ENCODE measurements at regions not wholly inside any gene's neighbourhood (a gene's known extent, or its start where the extent isn't known, plus 50 kb on each side); places are given as distances from the start of the nearest gene placed in this dataset.

GRCh38 chr12:124648710-124649384, 81.4 kb upstream of the NCOR2 start:
- TF ChIP-seq FOXP2 (optimal IDR thresholded peaks at IDR 0.05; ENCODE audit: borderline replicate concordance, extremely low read depth, extremely low read length, insufficient read depth) (no peak), TAF1 (IDR thresholded peaks at IDR 0.05; ENCODE audit: borderline replicate concordance, insufficient read depth, low read length) (no peak), SIN3A (IDR thresholded peaks at IDR 0.05; ENCODE audit: borderline replicate concordance, insufficient read depth, low read length) (no peak), POLR2AphosphoS5 (IDR thresholded peaks at IDR 0.05; ENCODE audit: low read depth, low read length) (no peak)

GRCh38 chr12:124647316-124647715, 79.9 kb upstream of the NCOR2 start:
- TF ChIP-seq TAF1 (IDR thresholded peaks at IDR 0.05; ENCODE audit: borderline replicate concordance, insufficient read depth, low read length) (no peak), FOXP2 (optimal IDR thresholded peaks at IDR 0.05; ENCODE audit: borderline replicate concordance, extremely low read depth, extremely low read length, insufficient read depth) (no peak), POLR2AphosphoS5 (IDR thresholded peaks at IDR 0.05; ENCODE audit: low read depth, low read length) (no peak), REST (IDR thresholded peaks at IDR 0.05; ENCODE audit: insufficient read depth in 1 of 2, low read depth in 2 of 2, low read length in 2 of 2) (no peak), SIN3A (IDR thresholded peaks at IDR 0.05; ENCODE audit: borderline replicate concordance, insufficient read depth, low read length) (no peak)

- TF ChIP-seq FOXP2 (optimal IDR thresholded peaks at IDR 0.05; ENCODE audit: borderline replicate concordance, extremely low read depth, extremely low read length, insufficient read depth), result no peak
- no peak for TF ChIP-seq TAF1 (IDR thresholded peaks at IDR 0.05; ENCODE audit: borderline replicate concordance, insufficient read depth, low read length)
- no peak for TF ChIP-seq POLR2AphosphoS5 (IDR thresholded peaks at IDR 0.05; ENCODE audit: low read depth, low read length)
- TF ChIP-seq REST (IDR thresholded peaks at IDR 0.05; ENCODE audit: insufficient read depth in 1 of 2, low read depth in 2 of 2, low read length in 2 of 2), result no peak
- no peak for TF ChIP-seq SIN3A (IDR thresholded peaks at IDR 0.05; ENCODE audit: borderline replicate concordance, insufficient read depth, low read length)
Observed at GRCh38 chr12:124646385-124647230, 79.2 kb upstream of the NCOR2 start.

- TF ChIP-seq TAF1 (IDR thresholded peaks at IDR 0.05; ENCODE audit: borderline replicate concordance, insufficient read depth, low read length) (no peak), FOXP2 (optimal IDR thresholded peaks at IDR 0.05; ENCODE audit: borderline replicate concordance, extremely low read depth, extremely low read length, insufficient read depth) (no peak), SIN3A (IDR thresholded peaks at IDR 0.05; ENCODE audit: borderline replicate concordance, insufficient read depth, low read length) (no peak), REST (IDR thresholded peaks at IDR 0.05; ENCODE audit: insufficient read depth in 1 of 2, low read depth in 2 of 2, low read length in 2 of 2) (no peak), POLR2AphosphoS5 (IDR thresholded peaks at IDR 0.05; ENCODE audit: low read depth, low read length) (no peak)
Observed at GRCh38 chr12:124645530-124646244, 78.3 kb upstream of the NCOR2 start.

- TF ChIP-seq TAF1 (IDR thresholded peaks at IDR 0.05; ENCODE audit: borderline replicate concordance, insufficient read depth, low read length) (no peak), POLR2AphosphoS5 (IDR thresholded peaks at IDR 0.05; ENCODE audit: low read depth, low read length) (no peak), REST (IDR thresholded peaks at IDR 0.05; ENCODE audit: insufficient read depth in 1 of 2, low read depth in 2 of 2, low read length in 2 of 2) (no peak), SIN3A (IDR thresholded peaks at IDR 0.05; ENCODE audit: borderline replicate concordance, insufficient read depth, low read length) (no peak), FOXP2 (optimal IDR thresholded peaks at IDR 0.05; ENCODE audit: borderline replicate concordance, extremely low read depth, extremely low read length, insufficient read depth) (no peak)
Observed at GRCh38 chr12:124642105-124642504, 74.7 kb upstream of the NCOR2 start.
